ENCODE measurements at regions not wholly inside any gene's neighbourhood (a gene's known extent, or its start where the extent isn't known, plus 50 kb on each side); places are given as distances from the start of the nearest gene placed in this dataset.

- no peak overlapping the region for H3K4me3 Mint-ChIP-seq
- no peak overlapping the region for H3K27ac Mint-ChIP-seq
- no peaks in the 10 kb centered on the region for H3K4me1 Mint-ChIP-seq
- ATAC-seq = no peak
- peaks cover 9% of the 10 kb centered on the region for H3K9me3 Mint-ChIP-seq
- H3K27me3 Mint-ChIP-seq = no peaks in the 10 kb centered on the region
- no peaks in the 10 kb centered on the region for H3K36me3 Mint-ChIP-seq
These were observed 339.9 kb upstream of the KIRREL3 start for GRCh38 chr11:127340438-127340837.

- no peak overlapping the region for H3K27ac Mint-ChIP-seq
- no peak for ATAC-seq
- H3K27me3 Mint-ChIP-seq = no peaks in the 10 kb centered on the region
- peaks cover 9% of the 10 kb centered on the region for H3K9me3 Mint-ChIP-seq
- H3K36me3 Mint-ChIP-seq = no peaks in the 10 kb centered on the region
- H3K4me1 Mint-ChIP-seq = no peaks in the 10 kb centered on the region
- no peak overlapping the region for H3K4me3 Mint-ChIP-seq
These were observed 338.8 kb upstream of the KIRREL3 start for GRCh38 chr11:127339376-127339775.

- no peak overlapping the region for H3K27ac Mint-ChIP-seq
- H3K4me1 Mint-ChIP-seq = no peaks in the 10 kb centered on the region
- no peaks in the 10 kb centered on the region for H3K36me3 Mint-ChIP-seq
- H3K4me3 Mint-ChIP-seq = no peak overlapping the region
- H3K9me3 Mint-ChIP-seq = peaks cover 9% of the 10 kb centered on the region
- no peaks in the 10 kb centered on the region for H3K27me3 Mint-ChIP-seq
- no peak for ATAC-seq
These were observed 338.1 kb upstream of the KIRREL3 start for GRCh38 chr11:127338380-127339259.

GRCh38 chr11:127334466-127334865, 333.9 kb upstream of the KIRREL3 start:
- H3K27ac Mint-ChIP-seq = no peak overlapping the region
- H3K4me1 Mint-ChIP-seq = no peaks in the 10 kb centered on the region
- H3K27me3 Mint-ChIP-seq = no peaks in the 10 kb centered on the region
- H3K9me3 Mint-ChIP-seq = peaks cover 20% of the 10 kb centered on the region
- H3K4me3 Mint-ChIP-seq = no peak overlapping the region
- H3K36me3 Mint-ChIP-seq = no peaks in the 10 kb centered on the region
- ATAC-seq = no peak

GRCh38 chr11:127332896-127333295, 332.3 kb upstream of the KIRREL3 start:
- no peak for ATAC-seq
- peaks cover 23% of the 10 kb centered on the region for H3K9me3 Mint-ChIP-seq
- H3K27ac Mint-ChIP-seq = no peak overlapping the region
- no peak overlapping the region for H3K4me3 Mint-ChIP-seq
- no peaks in the 10 kb centered on the region for H3K36me3 Mint-ChIP-seq
- H3K27me3 Mint-ChIP-seq = no peaks in the 10 kb centered on the region
- H3K4me1 Mint-ChIP-seq = no peaks in the 10 kb centered on the region

- no peak overlapping the region for H3K4me3 Mint-ChIP-seq
- H3K27ac Mint-ChIP-seq = no peak overlapping the region
- no peaks in the 10 kb centered on the region for H3K27me3 Mint-ChIP-seq
- H3K36me3 Mint-ChIP-seq = no peaks in the 10 kb centered on the region
- H3K4me1 Mint-ChIP-seq = no peaks in the 10 kb centered on the region
- peaks cover 14% of the 10 kb centered on the region for H3K9me3 Mint-ChIP-seq
- no peak for ATAC-seq
These were observed 329.5 kb upstream of the KIRREL3 start for GRCh38 chr11:127330044-127330443.

GRCh38 chr11:127308291-127308690, 307.7 kb upstream of the KIRREL3 start:
- H3K4me3 Mint-ChIP-seq = no peak overlapping the region
- no peak for ATAC-seq
- H3K27ac Mint-ChIP-seq = no peak overlapping the region
- H3K4me1 Mint-ChIP-seq = no peaks in the 10 kb centered on the region
- no peaks in the 10 kb centered on the region for H3K27me3 Mint-ChIP-seq
- H3K36me3 Mint-ChIP-seq = no peaks in the 10 kb centered on the region
- peaks cover 12% of the 10 kb centered on the region for H3K9me3 Mint-ChIP-seq

GRCh38 chr11:127307700-127308099, 307.1 kb upstream of the KIRREL3 start:
- H3K4me1 Mint-ChIP-seq = no peaks in the 10 kb centered on the region
- no peak overlapping the region for H3K27ac Mint-ChIP-seq
- no peaks in the 10 kb centered on the region for H3K36me3 Mint-ChIP-seq

GRCh38 chr11:127304634-127305033, 304.1 kb upstream of the KIRREL3 start:
- no peaks in the 10 kb centered on the region for H3K27me3 Mint-ChIP-seq
- no peaks in the 10 kb centered on the region for H3K4me1 Mint-ChIP-seq
- no peaks in the 10 kb centered on the region for H3K36me3 Mint-ChIP-seq
- H3K27ac Mint-ChIP-seq = no peak overlapping the region
- no peak overlapping the region for H3K4me3 Mint-ChIP-seq
- ATAC-seq = no peak
- peaks cover 2% of the 10 kb centered on the region for H3K9me3 Mint-ChIP-seq

More at GRCh38 chr11:127307700-127308099, 307.1 kb upstream of the KIRREL3 start:
- no peak for ATAC-seq
- peaks cover 10% of the 10 kb centered on the region for H3K9me3 Mint-ChIP-seq
- no peak overlapping the region for H3K4me3 Mint-ChIP-seq
- H3K27me3 Mint-ChIP-seq = no peaks in the 10 kb centered on the region

- Mint-ChIP-seq H3K9me3 (peaks cover 12% of the 10 kb centered on the region), H3K4me1 (no peaks in the 10 kb centered on the region), H3K36me3 (no peaks in the 10 kb centered on the region), H3K27ac (no peak overlapping the region), H3K4me3 (no peak overlapping the region), H3K27me3 (no peaks in the 10 kb centered on the region)
- no peak for ATAC-seq
These were observed 288.4 kb upstream of the KIRREL3 start for GRCh38 chr11:127288926-127289325.

- Mint-ChIP-seq H3K4me1 (no peaks in the 10 kb centered on the region), H3K27me3 (no peaks in the 10 kb centered on the region), H3K9me3 (peaks cover 4% of the 10 kb centered on the region), H3K27ac (no peak overlapping the region), H3K4me3 (no peak overlapping the region), H3K36me3 (no peaks in the 10 kb centered on the region)
- no peak for ATAC-seq
These were observed 281.0 kb upstream of the KIRREL3 start for GRCh38 chr11:127281534-127281933.

GRCh38 chr11:127275774-127276173, 275.2 kb upstream of the KIRREL3 start:
- H3K9me3 Mint-ChIP-seq = peaks cover 4% of the 10 kb centered on the region
- H3K4me3 Mint-ChIP-seq = no peak overlapping the region
- ATAC-seq = no peak

GRCh38 chr11:127274328-127274676, 273.7 kb upstream of the KIRREL3 start:
- Mint-ChIP-seq H3K36me3 (no peaks in the 10 kb centered on the region), H3K27ac (no peak overlapping the region), H3K4me1 (no peaks in the 10 kb centered on the region), H3K4me3 (no peak overlapping the region), H3K9me3 (peaks cover 2% of the 10 kb centered on the region), H3K27me3 (no peaks in the 10 kb centered on the region)
- ATAC-seq = no peak

More at GRCh38 chr11:127275774-127276173, 275.2 kb upstream of the KIRREL3 start:
- Mint-ChIP-seq H3K27me3 (no peaks in the 10 kb centered on the region), H3K27ac (no peak overlapping the region), H3K4me1 (no peaks in the 10 kb centered on the region), H3K36me3 (no peaks in the 10 kb centered on the region)

- Mint-ChIP-seq H3K27me3 (no peaks in the 10 kb centered on the region), H3K9me3 (peaks cover 2% of the 10 kb centered on the region), H3K27ac (no peak overlapping the region), H3K4me1 (no peaks in the 10 kb centered on the region), H3K36me3 (no peaks in the 10 kb centered on the region), H3K4me3 (no peak overlapping the region)
- no peak for ATAC-seq
These were observed 273.2 kb upstream of the KIRREL3 start for GRCh38 chr11:127273593-127274327.

GRCh38 chr11:127270851-127271250, 270.3 kb upstream of the KIRREL3 start:
- H3K27ac Mint-ChIP-seq = no peak overlapping the region
- H3K9me3 Mint-ChIP-seq = peaks cover 7% of the 10 kb centered on the region
- H3K27me3 Mint-ChIP-seq = no peaks in the 10 kb centered on the region

GRCh38 chr11:127269911-127270310, 269.3 kb upstream of the KIRREL3 start:
- no peak for ATAC-seq
- no peak overlapping the region for H3K27ac Mint-ChIP-seq
- H3K36me3 Mint-ChIP-seq = no peaks in the 10 kb centered on the region
- no peaks in the 10 kb centered on the region for H3K27me3 Mint-ChIP-seq
- peaks cover 7% of the 10 kb centered on the region for H3K9me3 Mint-ChIP-seq
- no peak overlapping the region for H3K4me3 Mint-ChIP-seq
- no peaks in the 10 kb centered on the region for H3K4me1 Mint-ChIP-seq

More at GRCh38 chr11:127270851-127271250, 270.3 kb upstream of the KIRREL3 start:
- Mint-ChIP-seq H3K4me1 (no peaks in the 10 kb centered on the region), H3K4me3 (no peak overlapping the region), H3K36me3 (no peaks in the 10 kb centered on the region)
- ATAC-seq = no peak
